Right renal pelvis (tissue), 4 donors: ENCODE measurements at regions not wholly inside any gene's neighbourhood (a gene's known extent, or its start where the extent isn't known, plus 50 kb on each side); places are given as distances from the start of the nearest gene placed in this dataset.
A peak's percentile ranks its signal among the peaks of the same experiment; 100 is the strongest.
"Not testable (repeated sequence)": the region's sequence is repeated elsewhere in the genome, so short reads cannot be mapped to it uniquely, and the experiment has no call there.

ENCODE experiments used
- DNase-seq, 4 donors: peaks; one replicate each; pipeline ENCODE4 v3.0.0-alpha.2; 2013; ENCODE audit warnings: low read depth in 4 of 4, low spot score in 3 of 4, missing footprints in 1 of 4

DNA sequence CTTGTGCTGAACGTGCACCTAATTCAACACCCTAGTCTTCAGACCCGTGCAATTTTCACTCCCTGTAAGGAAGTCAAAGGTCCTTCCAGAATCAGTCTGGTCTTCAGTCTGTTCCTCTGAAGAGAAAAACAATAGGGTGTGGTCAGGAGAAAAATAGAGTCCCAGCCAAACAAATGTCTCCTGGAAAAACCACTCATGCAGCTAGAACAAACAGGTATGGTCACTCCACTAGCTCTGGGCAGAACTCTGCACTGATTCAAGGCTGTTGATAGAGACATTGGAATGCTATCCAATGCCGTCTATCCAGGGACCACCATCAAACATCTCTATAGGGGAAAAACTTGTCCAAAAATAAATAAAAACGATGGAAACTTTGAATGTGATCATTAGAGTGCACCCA is 81.8 kb upstream of the MAP3K1 start:
- DNase-seq = no peak

GRCh38 chr5:56732121-56732520 is 83.2 kb upstream of the MAP3K1 start:
- DNase-seq = no peak

GRCh38 chr5:56731473-56731872 is 83.9 kb upstream of the MAP3K1 start:
- not testable (repeated sequence) for DNase-seq

- DNase-seq = no peak
Observed at GRCh38 chr5:56729488-56729887, 85.9 kb upstream of the MAP3K1 start.

GRCh38 chr5:56725711-56726411 is 89.5 kb upstream of the MAP3K1 start:
- DNase-seq = no peak

DNA sequence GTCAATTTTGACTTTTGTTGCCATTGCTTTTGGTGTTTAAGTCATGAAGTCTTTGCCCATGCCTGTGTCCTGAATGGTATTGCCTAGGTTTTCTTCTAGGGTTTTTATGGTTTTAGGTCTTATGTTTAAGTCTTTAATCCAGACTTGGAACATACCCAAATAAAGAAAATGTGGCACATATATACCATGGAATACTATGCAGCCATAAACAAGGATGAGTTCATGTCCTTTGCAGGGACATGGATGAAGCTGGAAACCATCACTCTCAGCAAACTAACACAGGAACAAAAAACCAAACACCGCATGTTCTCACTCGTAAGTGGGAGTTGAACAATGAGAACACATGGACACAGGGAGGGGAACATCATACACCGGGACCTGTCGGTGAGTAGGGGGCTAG is 90.5 kb upstream of the MAP3K1 start:
- DNase-seq = not testable (repeated sequence)

GRCh38 chr5:56722317-56722716 is 93.0 kb upstream of the MAP3K1 start:
- DNase-seq = no peak

GRCh38 chr5:56717253-56717987 is 97.9 kb upstream of the MAP3K1 start:
- no peak for DNase-seq

DNA sequence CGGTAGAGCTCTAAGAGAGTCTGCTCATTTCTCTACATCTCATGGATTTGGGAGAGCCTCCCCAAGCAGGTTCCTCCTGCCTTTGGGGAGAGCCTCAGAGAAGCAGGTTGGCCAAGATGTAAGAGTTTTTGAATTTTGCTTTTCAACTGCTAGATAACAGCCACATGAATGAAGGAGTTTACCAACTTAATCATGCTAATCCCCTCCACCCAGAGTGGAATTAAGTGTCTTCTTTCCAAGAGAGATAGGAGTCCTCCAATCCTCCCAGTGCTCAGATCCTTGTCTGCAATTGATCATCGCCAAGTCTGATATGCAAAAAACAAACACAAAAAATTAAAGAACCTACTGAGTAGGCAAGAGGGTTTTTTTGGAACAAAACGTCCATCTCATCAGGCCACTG is 99.4 kb upstream of the MAP3K1 start:
- no peak for DNase-seq

GRCh38 chr5:56712895-56713591 is 102.3 kb upstream of the MAP3K1 start:
- DNase-seq = no peak

GRCh38 chr5:56710826-56711590 is 104.3 kb upstream of the MAP3K1 start:
- DNase-seq = no peak

DNA sequence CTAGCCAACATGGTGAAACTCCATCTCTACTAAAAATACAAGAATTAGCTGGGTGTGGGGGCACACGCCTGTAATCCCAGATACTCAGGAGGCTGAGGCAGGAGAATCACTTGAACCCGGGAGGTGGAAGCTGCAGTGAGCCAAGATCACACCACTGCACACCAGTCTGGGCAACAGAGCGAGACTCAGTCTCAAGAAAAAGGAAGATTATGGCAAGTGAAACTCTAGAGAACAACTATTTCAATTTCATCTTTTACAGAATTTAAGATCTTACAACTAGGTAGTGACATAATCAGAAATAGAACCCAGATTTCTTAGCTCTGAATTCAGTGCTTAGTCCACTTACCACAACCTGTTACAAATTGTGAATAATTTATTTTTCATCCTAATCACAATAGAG is 108.8 kb upstream of the MAP3K1 start:
- DNase-seq = no peak

DNA sequence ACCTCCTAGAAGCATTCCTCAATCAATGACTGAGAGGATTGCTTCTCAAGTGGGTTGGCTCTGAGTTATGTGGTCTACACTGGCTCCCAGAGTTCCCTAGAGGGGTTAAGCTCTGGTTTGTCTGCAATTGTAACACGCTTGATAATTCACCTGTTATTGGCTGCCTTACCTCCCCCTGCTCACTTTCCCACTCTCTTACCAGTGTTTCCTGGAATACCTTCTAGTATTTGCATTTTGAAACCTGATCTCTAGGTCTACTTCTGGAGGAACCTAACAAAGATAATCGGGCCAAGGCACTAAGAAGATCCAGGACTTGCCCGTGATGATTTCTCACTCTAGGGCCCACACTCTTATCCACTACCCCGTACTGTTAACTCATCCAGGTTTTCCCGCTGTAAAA is 110.1 kb upstream of the MAP3K1 start:
- no peak for DNase-seq

DNA sequence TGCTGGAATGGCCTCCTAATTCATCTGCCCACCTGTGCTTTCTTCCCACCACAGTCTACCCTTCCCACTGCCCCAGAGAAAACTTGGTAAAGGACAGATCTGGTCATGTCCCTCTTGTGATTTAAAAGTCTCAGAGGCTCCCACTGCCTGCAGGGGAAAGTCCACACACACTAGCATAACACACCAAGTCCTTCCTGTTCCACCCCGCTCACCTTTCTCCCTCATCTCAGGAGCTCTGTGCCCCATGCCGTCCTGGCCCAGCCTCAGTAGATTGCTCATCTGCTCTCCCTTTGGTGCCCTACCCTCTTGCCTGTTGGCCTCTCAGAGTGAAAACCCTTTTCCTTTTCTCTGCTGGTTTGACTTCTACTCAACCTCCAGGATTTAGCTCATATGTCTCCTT is 111.4 kb upstream of the MAP3K1 start:
- no peak for DNase-seq

DNA sequence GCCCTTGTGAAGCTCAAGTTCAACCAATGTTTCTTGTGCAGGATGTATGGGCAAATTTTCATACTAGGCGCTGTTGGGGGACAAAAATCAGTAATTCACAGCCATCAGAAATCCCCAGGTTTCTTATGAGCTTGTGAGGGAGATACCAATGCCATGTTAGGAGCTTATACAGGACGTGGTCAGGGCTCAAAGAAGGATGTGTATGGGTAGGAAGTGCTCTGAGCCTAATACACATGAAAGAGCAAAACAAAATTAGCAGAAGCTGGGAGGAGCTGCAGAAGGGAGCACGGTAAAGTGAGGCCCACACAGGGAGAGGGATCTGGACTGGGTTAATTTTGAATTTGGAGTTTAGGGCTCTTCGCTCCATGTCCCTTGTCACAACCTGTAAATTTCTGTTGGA is 114.6 kb upstream of the MAP3K1 start:
- no peak for DNase-seq

DNA sequence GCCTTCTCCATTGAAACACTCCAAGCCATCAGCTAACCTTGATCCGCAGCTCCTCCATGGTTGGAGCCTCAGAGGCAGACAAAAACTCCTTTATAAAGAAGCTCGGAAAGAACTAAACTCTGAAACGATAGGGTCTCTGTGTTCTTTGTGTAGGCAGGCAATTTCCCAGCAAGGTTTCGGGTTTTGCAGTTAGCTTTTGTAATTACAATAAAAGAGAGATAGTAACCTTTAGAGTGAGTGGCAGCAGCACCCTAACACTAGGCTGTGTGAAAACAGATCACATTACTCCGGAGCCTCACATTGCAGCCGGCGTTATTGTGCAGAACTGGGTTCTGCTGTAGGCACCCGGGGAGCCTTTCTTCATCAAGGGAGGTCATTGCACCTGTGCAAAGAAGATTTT is 115.8 kb upstream of the MAP3K1 start:
- no peak for DNase-seq

GRCh38 chr5:56698463-56699381 is 116.6 kb upstream of the MAP3K1 start:
- DNase-seq = no peak

GRCh38 chr5:56696900-56697299 is 118.4 kb upstream of the MAP3K1 start:
- peak in 1 of 4 donors; percentile 18 for DNase-seq

- no peak for DNase-seq
Observed at GRCh38 chr5:56693220-56693579, 122.1 kb upstream of the MAP3K1 start.
